ENCODE measurements at regions not wholly inside any gene's neighbourhood (a gene's known extent, or its start where the extent isn't known, plus 50 kb on each side); places are given as distances from the start of the nearest gene placed in this dataset.
"Not testable (repeated sequence)": the region's sequence is repeated elsewhere in the genome, so short reads cannot be mapped to it uniquely, and the experiment has no call there.

DNA sequence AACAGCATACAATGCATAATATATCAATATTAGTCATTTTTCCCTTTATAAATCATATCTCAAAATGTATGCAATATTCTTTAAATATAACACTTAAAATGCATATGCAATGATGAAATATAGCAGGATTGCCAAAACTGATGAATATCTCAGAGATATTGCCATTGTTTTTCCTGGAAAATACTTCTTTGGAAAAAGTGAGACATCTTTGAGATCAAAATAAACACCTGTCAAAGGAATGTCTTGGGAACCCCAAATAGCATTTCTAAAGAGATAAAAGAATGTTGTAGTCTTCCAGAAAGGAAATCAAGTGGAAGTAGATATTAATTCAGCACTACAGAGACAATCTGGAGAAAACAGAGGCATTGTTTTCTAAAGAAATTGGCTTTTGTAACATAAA, 457.8 kb upstream of the UBE2E2 start:
- DNase-seq (ENCODE audit: low read depth), result no peak

DNA sequence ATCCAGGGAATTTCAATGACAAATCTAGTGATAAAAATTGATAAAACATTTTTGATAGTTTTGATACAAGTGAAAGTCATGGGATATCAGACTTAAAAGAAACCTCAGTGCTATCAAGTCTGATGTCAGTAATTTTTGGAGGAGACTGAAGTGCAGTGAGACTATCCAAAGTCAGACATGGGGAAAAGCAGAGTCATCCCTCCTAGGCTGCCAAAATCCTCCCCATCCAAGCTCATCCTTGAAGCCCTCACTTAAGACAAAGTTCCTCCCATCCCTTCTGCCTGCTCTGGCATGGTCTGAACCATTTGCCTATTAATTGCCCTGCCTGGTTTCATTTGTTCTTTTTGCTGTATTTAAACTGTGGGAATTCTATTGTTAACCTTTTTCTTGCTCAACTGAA, 456.9 kb upstream of the UBE2E2 start:
- DNase-seq (ENCODE audit: low read depth), result no peak
- no peak overlapping the region for H3K4me3 ChIP-seq (ENCODE audit: low read depth, low read length)

More for the DNA sequence above, 457.8 kb upstream of the UBE2E2 start:
- no peak overlapping the region for H3K4me3 ChIP-seq (ENCODE audit: low read depth, low read length)

DNA sequence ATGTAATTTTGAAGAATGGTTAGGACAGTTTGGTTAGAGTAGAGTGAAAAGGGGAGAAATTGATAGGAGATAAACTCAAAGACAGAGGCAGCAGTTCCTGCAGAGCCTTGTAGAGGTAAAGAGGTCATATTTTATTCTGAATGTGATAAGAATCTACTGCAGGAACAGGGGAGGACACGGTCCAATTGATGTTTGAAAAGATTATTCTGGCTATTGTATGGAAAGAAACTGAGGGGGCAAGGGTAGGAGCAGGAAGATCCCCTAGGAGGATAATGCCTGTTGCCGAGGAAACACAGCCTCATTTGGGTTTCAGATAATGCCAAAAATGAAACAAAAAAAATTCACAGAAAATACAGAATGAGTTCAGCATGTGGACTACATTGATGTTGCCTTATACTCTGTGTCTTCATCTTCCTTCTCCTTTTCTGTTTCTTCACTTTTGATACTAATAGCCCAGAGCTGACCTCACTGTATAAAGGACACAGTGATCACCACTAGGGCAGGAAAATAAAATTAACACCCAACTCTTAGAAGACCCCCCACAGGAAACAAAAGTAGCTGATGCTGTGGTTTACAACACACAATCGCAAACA, 454.6 kb upstream of the UBE2E2 start:
- no peak for DNase-seq (ENCODE audit: low read depth)

DNA sequence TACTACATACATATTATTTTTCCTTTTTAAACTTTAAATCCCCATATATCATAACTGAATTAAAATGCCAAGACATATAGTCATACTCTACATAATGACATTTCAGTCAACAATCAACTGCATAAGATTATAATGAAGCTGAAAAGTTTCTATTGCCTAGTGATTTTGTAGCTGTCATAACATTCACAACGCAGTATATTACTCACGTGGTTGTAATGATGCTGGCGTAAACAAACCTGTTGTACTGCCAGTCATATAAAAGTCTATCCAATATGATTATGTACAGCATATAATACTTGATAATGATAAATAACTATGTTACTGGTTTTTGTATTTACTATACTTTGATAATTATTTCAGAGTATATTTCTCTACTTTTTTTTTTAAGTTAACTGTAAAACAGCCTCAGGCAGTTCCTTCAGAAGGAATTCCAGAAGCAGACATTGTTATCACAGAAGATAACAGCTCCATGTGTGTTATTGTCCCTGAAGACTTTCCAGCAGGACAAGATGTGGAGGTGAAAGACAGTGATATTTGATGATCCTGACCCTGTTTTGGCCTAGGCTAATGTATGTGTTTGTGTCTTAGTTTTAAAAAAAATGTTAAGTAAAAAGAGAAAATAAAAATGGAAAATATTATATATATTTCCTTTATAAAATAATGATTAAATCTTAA, 443.4 kb upstream of the UBE2E2 start:
- DNase-seq (ENCODE audit: low read depth), result no peak
- no peak overlapping the region for H3K4me3 ChIP-seq (ENCODE audit: low read depth, low read length)

More for the DNA sequence above, 454.6 kb upstream of the UBE2E2 start:
- H3K4me3 ChIP-seq (ENCODE audit: low read depth, low read length), result no peak overlapping the region

DNA sequence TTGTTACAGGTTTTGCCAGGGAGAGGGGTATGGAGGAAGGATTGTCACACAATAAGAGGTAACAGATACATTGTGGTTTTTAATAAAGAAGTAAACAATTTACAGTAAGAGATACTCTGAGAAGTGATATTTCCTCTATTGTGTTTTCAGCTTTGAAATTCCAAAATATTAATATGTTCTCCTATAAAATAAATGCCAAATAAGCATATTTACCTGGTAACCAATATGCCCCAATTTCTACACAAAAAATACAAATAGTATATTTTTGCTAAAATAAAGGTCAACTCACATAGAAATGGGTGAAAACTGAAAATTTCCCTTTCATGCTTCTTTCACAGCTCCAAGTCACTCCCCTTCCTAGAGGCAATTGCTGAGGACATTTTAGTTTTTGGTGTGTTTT, 437.4 kb upstream of the UBE2E2 start:
- no peak for DNase-seq (ENCODE audit: low read depth)
- H3K4me3 ChIP-seq (ENCODE audit: low read depth, low read length), result no peak overlapping the region

DNA sequence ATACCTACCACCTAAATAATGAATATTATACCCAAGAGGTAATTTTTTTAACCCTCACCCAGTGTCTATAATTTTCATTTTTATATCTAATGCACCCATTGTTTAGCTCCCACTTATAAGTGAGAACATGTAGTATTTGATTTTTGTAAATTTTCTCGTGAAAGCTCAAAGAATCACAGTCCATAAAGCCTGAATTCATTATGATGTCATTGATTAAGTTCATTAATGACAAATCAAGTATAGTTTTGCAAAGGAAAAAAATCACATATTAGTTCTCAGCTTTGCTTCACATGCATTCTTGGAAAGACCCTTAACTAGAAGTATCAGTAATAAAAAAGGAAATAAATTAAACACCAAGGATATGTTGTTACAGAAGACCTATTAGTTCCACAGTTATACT, 425.3 kb upstream of the UBE2E2 start:
- no peak overlapping the region for H3K4me3 ChIP-seq (ENCODE audit: low read depth, low read length)
- DNase-seq (ENCODE audit: low read depth), result no peak

DNA sequence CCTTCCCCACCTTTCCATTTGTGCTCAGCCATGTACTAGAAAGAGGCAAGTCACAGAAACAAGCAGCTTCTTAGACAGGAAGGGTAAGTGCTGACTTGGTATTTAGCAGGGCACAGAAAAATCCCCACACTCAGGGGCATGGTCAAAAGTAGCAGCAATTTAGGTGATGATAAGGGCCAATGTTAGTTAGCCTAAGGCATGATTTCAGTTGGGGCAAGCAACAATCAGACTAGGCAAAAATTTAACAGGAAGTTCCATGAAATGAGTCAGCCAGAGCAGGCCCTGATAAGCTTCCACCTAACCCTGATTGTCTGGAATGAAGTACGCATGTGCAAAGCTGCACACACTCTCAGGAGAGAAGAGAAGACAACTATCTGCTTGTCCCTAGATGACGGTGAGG, 423.4 kb upstream of the UBE2E2 start:
- no peak overlapping the region for H3K4me3 ChIP-seq (ENCODE audit: low read depth, low read length)
- no peak for DNase-seq (ENCODE audit: low read depth)

DNA sequence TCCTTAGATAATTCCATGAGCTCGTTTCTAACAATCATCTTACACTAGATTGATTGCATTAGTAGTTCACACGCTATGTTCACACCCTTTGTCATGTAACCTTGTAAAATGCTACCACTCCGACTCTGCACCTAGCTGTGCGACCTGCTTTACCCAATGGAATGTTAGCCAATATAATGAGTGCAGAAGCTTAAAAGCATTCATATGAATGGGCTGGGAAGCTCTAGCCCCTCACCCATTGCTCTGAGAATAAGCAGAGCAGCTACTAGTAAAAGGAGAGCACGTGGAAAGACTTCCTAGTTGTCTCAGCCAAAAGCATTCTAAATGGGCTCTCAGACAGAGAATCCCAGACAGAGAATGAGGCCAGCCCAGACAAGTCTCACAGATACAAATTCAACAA, 410.6 kb upstream of the UBE2E2 start:
- no peak overlapping the region for H3K4me3 ChIP-seq (ENCODE audit: low read depth, low read length)
- no peak for DNase-seq (ENCODE audit: low read depth)

DNA sequence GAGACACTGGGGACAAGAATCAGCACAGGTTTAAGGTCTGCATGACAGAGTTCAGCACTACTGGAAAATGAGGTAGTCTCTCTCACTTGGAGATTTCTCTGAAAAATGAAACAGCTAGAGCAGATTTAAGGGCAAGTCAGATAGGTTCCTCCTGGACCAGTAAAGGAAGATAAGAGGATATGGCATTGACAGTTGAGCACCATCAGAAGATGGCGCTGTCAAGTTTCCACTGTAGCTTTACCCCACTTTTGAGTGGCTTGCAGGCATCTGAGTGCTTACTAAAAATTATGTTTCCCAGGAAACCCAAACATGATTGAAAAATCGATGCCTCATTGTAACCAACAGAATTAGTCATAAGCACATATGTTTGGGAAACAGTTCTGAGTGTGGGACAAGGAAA, 407.2 kb upstream of the UBE2E2 start:
- no peak overlapping the region for H3K4me3 ChIP-seq (ENCODE audit: low read depth, low read length)
- DNase-seq (ENCODE audit: low read depth), result no peak

DNA sequence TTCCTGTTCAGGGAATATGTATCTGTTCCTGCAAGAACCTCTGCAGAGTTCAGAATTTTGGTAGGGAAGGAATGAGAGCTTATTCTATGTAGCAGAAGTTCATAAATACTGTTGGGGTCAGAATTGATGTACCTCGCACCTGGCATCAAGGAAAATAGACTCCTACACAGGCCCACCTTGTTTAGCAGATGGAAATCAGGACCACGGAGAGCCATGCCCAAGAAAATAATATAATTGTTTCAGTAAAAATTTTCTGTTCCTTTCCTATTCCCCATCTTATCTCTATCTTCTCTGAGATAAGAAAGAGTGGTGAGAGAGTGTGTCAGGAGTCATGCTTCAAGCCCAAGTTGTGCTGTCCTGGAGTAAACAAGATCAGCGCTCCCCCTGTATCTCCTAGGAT, 404.7 kb upstream of the UBE2E2 start:
- no peak overlapping the region for H3K4me3 ChIP-seq (ENCODE audit: low read depth, low read length)
- DNase-seq (ENCODE audit: low read depth), result no peak

DNA sequence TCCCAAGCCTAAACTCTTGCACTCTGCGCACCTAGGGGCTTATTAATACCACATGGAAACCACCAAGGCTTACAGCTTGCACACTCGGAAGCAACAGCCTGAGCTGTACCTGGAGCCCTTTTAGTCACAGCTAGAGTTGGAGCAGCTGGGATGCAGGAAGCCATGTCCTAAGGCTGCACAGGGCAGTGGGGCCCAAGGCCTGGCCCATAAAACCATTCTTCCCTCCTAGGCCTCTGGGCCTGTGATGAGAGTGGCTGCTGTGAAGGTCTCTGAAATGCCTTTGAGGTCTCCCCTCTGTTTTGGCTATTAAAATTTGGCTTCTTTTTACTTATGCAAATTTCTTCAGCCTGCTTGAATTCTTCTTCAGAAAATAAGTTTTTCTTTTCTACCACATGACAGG, 383.9 kb upstream of the UBE2E2 start:
- no peak for DNase-seq (ENCODE audit: low read depth)
- no peak overlapping the region for H3K4me3 ChIP-seq (ENCODE audit: low read depth, low read length)

DNA sequence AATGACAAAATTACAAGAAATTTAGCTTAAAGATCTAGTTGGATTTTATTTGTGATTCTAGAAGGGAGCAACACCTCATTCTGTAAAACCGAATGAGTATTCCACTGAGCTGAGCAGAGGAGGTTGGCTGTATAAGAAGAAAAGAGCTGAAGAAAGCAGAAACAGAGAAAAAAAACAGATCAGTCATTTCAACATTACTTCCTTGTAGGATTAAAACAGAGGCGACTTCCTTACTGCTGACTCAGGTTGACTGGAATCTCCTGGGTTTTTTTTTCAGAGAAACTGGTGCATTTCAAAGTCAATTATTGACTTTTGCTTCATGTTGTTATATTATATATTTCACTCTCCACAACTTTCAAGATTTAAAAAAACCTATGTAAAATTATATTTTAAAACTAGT, 368.1 kb upstream of the UBE2E2 start:
- H3K4me3 ChIP-seq (ENCODE audit: low read depth, low read length), result no peak overlapping the region
- DNase-seq (ENCODE audit: low read depth), result no peak

DNA sequence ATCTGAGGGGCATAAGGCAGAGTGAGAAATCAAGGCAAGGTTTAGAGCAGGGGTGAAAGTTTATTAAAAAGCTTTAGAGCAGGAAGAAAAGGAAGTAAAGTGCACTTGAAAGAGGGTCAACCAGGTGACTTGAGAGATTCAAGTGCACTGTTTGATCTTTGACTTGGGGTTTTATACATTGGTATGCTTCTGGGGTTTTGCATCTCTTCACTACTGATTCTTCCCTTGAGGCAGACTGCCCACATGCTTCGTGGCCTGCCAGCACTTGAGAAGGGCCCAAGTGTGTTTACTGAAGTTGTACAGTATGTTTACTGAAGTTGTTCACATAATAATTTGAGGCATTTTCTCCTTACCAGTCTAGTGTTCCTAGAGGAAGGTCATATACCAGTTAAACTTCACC, 367.0 kb upstream of the UBE2E2 start:
- no peak overlapping the region for H3K4me3 ChIP-seq (ENCODE audit: low read depth, low read length)
- no peak for DNase-seq (ENCODE audit: low read depth)

DNA sequence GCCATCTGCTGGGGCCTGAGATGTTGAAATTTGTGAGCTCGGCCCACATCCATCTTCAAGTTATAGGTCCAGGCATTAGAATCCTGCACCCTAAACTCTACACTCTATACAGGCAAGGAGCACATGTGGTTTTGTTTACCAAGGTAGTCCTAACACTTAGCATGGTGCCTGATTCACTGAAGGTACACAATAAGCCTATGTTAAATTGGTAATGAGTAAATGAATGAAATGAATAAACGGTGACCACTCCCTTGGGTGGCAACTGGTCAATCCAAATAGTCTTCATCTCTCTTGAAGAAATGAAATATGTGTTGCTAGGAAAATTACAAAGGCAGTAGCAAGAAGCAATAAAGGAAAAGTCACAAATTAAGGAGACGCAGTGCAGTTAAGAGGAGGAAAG, 359.3 kb upstream of the UBE2E2 start:
- no peak for DNase-seq (ENCODE audit: low read depth)
- no peak overlapping the region for H3K4me3 ChIP-seq (ENCODE audit: low read depth, low read length)

DNA sequence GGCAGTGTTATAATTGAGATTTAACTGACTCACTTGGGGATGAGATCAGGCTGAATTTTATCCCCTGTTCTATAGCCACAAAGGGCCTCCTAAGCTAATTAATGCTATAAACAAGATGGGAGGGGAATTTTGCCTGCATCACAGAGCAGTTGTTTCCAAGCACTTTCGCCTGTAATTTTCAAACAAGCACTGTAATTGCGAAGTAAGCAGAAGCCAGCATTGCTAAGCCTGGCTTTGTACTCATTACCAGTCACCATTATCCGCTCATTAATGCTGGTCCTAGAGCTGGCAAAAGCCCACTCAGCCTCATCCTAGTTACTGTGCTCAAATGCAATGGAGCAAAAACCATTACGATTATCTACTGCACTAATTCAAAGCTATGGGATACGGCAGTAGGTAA, 356.6 kb upstream of the UBE2E2 start:
- H3K4me3 ChIP-seq (ENCODE audit: low read depth, low read length), result no peak overlapping the region
- no peak for DNase-seq (ENCODE audit: low read depth)

DNA sequence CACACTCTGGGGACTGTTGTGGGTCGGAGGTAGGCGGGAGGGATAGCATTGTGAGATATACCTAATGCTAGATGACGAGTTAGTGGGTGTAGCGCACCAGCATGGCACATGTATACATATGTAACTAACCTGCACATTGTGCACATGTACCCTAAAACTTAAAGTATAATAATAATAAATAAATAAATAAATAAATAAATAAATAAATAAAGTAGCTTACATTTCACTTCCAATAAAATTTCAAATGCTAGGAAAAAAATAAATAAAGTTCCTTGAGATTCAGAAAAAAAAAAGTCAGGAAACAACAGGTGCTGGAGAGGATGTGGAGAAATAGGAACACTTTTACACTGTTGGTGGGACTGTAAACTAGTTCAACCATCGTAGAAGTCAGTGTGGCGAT, 353.5 kb upstream of the UBE2E2 start:
- not testable (repeated sequence) for H3K4me3 ChIP-seq (ENCODE audit: low read depth, low read length); DNase-seq (ENCODE audit: low read depth)

DNA sequence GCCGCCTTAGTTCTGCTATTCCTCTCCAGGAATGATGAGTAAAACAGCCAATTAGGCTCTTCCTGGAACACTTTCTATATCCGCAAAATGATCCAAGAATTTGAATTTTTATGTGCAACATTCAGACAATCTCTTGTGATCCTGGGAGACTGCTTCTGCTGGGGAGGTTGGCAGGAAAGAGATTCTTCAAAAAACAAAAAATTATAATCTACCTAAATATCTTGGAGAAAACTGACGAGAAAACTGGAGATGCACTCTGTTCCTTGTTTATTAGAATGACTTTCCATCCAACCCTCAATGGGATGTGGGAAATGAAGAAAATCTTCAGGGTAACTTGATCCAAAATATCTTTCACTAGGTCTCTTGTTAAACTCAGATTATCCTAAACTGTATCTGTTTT, 346.3 kb upstream of the UBE2E2 start:
- H3K4me3 ChIP-seq (ENCODE audit: low read depth, low read length), result no peak overlapping the region
- DNase-seq (ENCODE audit: low read depth), result no peak

DNA sequence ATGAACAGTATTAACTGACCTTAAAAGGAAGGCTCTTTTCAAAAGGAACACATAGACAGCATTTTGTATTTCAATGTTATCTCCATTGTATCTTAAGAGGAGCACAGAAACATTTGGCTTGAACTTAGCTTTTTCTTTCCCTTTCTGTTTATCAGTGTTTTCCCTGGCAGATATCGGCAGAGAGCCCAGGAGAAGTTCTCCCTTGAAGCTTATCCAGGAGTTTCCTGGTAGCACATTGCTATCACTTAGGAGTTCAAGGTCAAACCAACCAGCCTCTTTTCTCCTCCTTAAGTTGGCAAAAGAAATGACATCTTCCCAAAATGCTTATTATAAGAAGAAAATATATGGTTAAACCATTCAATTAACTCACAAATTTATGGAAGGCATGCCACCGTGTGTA, 344.6 kb upstream of the UBE2E2 start:
- H3K4me3 ChIP-seq (ENCODE audit: low read depth, low read length), result no peak overlapping the region
- DNase-seq (ENCODE audit: low read depth), result no peak

DNA sequence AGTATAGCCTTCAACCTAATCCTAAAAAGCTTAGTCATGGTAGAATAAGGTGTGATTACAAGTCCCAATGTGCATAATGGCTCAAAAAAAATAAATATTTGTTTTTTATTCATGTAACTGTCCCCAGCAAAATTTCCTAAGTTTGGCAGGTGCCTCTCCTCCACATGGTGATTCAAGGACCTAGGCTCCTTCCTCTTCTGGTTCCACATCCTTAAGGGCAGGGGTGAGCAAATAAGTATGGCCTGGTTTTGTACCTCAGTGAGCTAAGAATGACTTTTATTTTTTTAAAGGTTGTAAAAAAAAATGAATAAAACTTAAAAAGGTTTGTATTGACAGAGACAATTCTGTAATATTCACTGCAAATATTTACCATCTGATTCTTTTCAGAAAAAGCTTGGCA, 343.5 kb upstream of the UBE2E2 start:
- no peak overlapping the region for H3K4me3 ChIP-seq (ENCODE audit: low read depth, low read length)
- DNase-seq (ENCODE audit: low read depth), result no peak

DNA sequence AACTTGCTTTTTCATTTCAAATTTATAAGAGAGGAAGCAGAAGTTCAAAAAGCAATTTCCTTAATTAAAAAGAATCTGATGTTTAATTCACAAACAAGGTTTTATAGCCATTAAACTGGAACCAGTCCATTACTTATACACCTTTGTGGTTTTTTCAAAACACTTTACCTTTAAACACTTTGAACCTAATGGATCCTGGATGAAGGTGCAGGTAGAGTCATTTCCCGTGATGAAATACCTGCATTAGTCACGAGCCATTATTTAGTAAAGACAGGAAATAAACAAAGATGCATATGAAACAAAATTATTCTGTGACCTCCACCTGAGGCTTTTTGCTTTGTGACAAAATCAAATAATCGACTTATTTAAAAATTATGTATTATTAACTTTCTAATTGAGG, 341.7 kb upstream of the UBE2E2 start:
- H3K4me3 ChIP-seq (ENCODE audit: low read depth, low read length), result no peak overlapping the region
- no peak for DNase-seq (ENCODE audit: low read depth)

DNA sequence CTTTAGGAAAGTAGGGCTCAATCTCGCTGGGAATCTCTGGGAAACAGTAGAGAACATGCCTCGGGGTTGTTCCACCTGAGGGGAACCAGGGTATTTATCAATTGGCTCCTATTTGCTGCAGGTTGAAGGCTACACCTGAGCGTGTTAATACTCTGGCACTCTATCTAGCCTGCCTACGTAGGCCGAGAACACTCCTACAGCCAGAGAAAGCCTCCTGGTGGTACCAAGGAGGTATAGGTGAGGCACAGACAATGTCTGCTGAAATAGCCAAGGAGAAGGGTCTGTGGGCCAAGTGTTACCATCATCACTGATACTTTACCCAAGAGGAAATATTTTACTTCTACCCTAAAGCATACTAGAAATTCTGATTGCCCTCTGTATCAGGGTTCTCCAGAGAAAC, 341.0 kb upstream of the UBE2E2 start:
- no peak for DNase-seq (ENCODE audit: low read depth)

DNA sequence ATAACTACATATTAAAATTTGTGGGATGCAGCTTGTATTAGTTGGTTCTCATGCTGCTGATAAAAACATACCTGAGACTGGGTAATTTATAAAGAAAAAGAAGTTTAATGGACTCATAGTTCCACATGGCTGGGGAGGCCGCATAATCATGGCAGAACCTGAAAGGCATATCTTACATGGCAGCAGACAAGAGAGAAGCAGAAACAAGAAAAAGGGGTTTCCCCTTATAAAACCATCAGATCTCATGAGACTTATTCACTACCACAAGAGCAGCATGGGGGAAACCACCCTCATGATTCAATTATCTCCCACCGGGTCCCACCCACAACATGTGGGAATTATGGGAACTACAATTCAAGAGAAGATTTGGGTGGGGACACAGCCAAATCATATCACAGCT, 320.3 kb upstream of the UBE2E2 start:
- DNase-seq (ENCODE audit: low read depth); H3K4me3 ChIP-seq (ENCODE audit: low read depth, low read length): not testable (repeated sequence)

More for the DNA sequence above, 341.0 kb upstream of the UBE2E2 start:
- H3K4me3 ChIP-seq (ENCODE audit: low read depth, low read length), result no peak overlapping the region

Measured in skeletal muscle cell (primary cell).